ENCODE measurements at regions not wholly inside any gene's neighbourhood (a gene's known extent, or its start where the extent isn't known, plus 50 kb on each side); places are given as distances from the start of the nearest gene placed in this dataset.

- DNase-seq (ENCODE audit: low read depth in 1 of 2, low spot score in 1 of 2) (no peak), ATAC-seq (no peak), FAIRE-seq (no peak)
- CTCF ChIA-PET = no interaction called here
- H3K4me1 ChIP-seq = no peaks in the 10 kb centered on the region
- POLR2A ChIA-PET = no interaction called here
- no peaks in the 10 kb centered on the region for H3K9me3 ChIP-seq
- no peak overlapping the region for H3K4me2 ChIP-seq
- TF ChIP-seq HOXA7 (CRISPR knock-in tag; IDR thresholded peaks at IDR 0.05) (no peak), RARB (CRISPR knock-in tag; IDR thresholded peaks at IDR 0.05) (no peak), MAFK (IDR thresholded peaks at IDR 0.05; ENCODE audit: partially characterized antibody) (no peak), FOSB (CRISPR knock-in tag; IDR thresholded peaks at IDR 0.05) (no peak), CHD4 (IDR thresholded peaks at IDR 0.05; ENCODE audit: borderline replicate concordance) (no peak), EHMT2 (IDR thresholded peaks at IDR 0.05; ENCODE audit: low read depth) (no peak), NPAS2 (CRISPR knock-in tag; IDR thresholded peaks at IDR 0.05; ENCODE audit: borderline replicate concordance) (no peak)
- H3K27ac ChIP-seq = no peak overlapping the region
- H3K4me3 ChIP-seq = no peak overlapping the region
These were observed 87.9 kb downstream of the YIPF7 start for GRCh38 chr4:44563496-44563895.

DNA sequence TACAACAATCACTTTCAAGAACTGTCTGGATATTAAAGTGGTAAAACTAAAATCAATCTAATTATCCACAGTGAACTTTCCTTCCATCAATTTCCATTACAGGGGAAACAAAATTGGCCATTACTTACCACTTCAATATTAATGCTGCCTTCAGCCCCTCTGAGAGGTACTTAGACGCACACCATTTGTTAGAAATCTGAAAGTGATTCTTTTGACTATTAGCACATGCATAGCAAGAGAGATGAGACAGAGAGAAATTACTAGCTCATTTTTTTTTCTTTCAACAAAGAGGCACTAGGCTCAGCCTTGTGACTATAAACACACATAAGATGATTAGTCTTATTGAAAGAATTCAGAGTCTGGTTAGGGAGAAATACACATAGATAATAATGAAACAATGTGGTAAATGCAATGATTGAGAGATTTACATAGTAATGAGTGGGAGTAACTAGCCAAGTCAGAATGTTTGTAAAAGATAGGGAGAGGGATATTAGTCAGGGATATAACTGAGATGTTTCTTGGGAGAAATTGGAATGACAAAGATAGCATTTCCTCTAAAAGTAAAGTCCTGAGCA lies 93.3 kb downstream of the YIPF7 start:
- CTCF ChIA-PET = interaction anchor here (0.6 kb wide), 1 partner anchor 34 kb away, joined by 3 read pairs; no protein-coding TSS in a partner anchor
- TF ChIP-seq REST (IDR thresholded peaks at IDR 0.05) (no peak), POLR2A (IDR thresholded peaks at IDR 0.05; ENCODE audit: low read length) (no peak), EHMT2 (IDR thresholded peaks at IDR 0.05; ENCODE audit: low read depth) (no peak), ZSCAN20 (CRISPR knock-in tag; IDR thresholded peaks at IDR 0.05) (no peak), RCOR1 (IDR thresholded peaks at IDR 0.05; ENCODE audit: low read depth, low read length) (no peak), CBX8 (IDR thresholded peaks at IDR 0.05) (no peak), NFE2L2 (conservative IDR thresholded peaks at IDR 0.05; ENCODE audit: low read length) (no peak), MAX (IDR thresholded peaks at IDR 0.05) (no peak), CHD2 (IDR thresholded peaks at IDR 0.05; ENCODE audit: low read length, partially characterized antibody) (no peak), BCL3 (IDR thresholded peaks at IDR 0.05) (no peak), HDAC2 (IDR thresholded peaks at IDR 0.05) (no peak), MYC (IDR thresholded peaks at IDR 0.05; ENCODE audit: borderline replicate concordance, low read length) (no peak), POLR2AphosphoS2 (conservative IDR thresholded peaks at IDR 0.05; ENCODE audit: low read length) (no peak)
- TF ChIP-seq, protein P1, sequence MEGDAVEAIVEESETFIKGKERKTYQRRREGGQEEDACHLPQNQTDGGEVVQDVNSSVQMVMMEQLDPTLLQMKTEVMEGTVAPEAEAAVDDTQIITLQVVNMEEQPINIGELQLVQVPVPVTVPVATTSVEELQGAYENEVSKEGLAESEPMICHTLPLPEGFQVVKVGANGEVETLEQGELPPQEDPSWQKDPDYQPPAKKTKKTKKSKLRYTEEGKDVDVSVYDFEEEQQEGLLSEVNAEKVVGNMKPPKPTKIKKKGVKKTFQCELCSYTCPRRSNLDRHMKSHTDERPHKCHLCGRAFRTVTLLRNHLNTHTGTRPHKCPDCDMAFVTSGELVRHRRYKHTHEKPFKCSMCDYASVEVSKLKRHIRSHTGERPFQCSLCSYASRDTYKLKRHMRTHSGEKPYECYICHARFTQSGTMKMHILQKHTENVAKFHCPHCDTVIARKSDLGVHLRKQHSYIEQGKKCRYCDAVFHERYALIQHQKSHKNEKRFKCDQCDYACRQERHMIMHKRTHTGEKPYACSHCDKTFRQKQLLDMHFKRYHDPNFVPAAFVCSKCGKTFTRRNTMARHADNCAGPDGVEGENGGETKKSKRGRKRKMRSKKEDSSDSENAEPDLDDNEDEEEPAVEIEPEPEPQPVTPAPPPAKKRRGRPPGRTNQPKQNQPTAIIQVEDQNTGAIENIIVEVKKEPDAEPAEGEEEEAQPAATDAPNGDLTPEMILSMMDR (IDR thresholded peaks at IDR 0.05) = no peak
- TF ChIP-seq, protein P2, sequence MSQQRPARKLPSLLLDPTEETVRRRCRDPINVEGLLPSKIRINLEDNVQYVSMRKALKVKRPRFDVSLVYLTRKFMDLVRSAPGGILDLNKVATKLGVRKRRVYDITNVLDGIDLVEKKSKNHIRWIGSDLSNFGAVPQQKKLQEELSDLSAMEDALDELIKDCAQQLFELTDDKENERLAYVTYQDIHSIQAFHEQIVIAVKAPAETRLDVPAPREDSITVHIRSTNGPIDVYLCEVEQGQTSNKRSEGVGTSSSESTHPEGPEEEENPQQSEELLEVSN (IDR thresholded peaks at IDR 0.05; ENCODE audit: borderline replicate concordance, low read depth) = no peak
- no peaks in the 10 kb centered on the region for H3K9me3 ChIP-seq
- no peak overlapping the region for H3K4me2 ChIP-seq
- no peak overlapping the region for H3K4me3 ChIP-seq
- POLR2A ChIA-PET = no interaction called here
- DNase-seq (ENCODE audit: low read depth in 1 of 2, low spot score in 1 of 2) (no peak), FAIRE-seq (no peak), ATAC-seq (no peak)
- H3K4me1 ChIP-seq = no peaks in the 10 kb centered on the region
- H3K27ac ChIP-seq = no peak overlapping the region
- 6% methylated on average over 1 of the region's 1 CpG for WGBS (ENCODE audit: missing lambda C conversion rate)

Data from A549 (cell line).